ENCODE measurements at regions not wholly inside any gene's neighbourhood (a gene's known extent, or its start where the extent isn't known, plus 50 kb on each side); places are given as distances from the start of the nearest gene placed in this dataset.
"Not testable (repeated sequence)": the region's sequence is repeated elsewhere in the genome, so short reads cannot be mapped to it uniquely, and the experiment has no call there.

DNA sequence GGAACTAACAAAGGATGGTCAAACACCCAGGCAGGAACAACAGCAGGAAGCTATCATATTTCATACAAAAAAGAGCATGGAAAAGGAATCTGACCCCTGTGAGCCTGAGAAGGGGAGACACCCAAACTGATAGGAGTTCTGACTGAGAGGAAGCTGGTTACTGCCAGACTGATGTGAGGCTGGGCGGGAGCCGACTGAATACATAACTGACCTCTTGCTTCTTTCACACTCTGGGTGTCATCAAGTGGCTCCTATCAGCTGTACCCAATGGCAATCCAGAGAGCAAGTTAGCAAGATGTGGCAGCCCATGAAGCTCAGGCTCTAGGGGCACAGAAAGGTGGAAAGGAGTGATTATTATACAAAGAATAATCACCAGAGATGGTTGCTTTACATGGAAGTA is 795.1 kb upstream of the HS3ST5 start:
- TF ChIP-seq, protein P1, sequence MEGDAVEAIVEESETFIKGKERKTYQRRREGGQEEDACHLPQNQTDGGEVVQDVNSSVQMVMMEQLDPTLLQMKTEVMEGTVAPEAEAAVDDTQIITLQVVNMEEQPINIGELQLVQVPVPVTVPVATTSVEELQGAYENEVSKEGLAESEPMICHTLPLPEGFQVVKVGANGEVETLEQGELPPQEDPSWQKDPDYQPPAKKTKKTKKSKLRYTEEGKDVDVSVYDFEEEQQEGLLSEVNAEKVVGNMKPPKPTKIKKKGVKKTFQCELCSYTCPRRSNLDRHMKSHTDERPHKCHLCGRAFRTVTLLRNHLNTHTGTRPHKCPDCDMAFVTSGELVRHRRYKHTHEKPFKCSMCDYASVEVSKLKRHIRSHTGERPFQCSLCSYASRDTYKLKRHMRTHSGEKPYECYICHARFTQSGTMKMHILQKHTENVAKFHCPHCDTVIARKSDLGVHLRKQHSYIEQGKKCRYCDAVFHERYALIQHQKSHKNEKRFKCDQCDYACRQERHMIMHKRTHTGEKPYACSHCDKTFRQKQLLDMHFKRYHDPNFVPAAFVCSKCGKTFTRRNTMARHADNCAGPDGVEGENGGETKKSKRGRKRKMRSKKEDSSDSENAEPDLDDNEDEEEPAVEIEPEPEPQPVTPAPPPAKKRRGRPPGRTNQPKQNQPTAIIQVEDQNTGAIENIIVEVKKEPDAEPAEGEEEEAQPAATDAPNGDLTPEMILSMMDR (IDR thresholded peaks at IDR 0.05; ENCODE audit: low read depth, low read length), result no peak
- H3K4me3 ChIP-seq (ENCODE audit: low read depth, low read length), result no peak overlapping the region

DNA sequence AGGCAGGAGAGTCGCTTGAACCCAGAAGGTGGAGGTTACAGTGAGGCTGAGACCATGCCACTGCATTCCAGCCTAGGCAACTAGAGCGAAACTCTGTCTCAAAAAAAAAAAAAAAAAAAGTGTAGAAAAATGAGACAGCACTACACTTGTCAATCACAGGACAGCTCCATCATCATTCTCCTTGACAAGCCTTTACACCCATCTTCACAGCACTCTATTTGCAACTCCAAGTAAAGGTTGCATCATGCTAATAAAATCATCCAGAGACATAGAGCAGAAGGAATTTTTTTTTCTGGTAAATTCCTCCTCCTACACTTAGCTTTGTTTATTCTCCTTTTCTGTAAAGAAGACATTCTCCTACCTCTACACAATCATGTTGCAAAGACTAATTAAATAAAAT is 791.0 kb upstream of the HS3ST5 start:
- H3K4me3 ChIP-seq (ENCODE audit: low read depth, low read length), result no peak overlapping the region
- no peak for DNase-seq (ENCODE audit: low read depth, low spot score)
- in situ Hi-C loops (cut with HindIII; ENCODE audit: low sequenced_read_pairs), result no loop called here
- TF ChIP-seq, protein P1 (IDR thresholded peaks at IDR 0.05; ENCODE audit: low read depth, low read length), result no peak

More for the DNA sequence above, 795.1 kb upstream of the HS3ST5 start:
- no peak for DNase-seq (ENCODE audit: low read depth, low spot score)
- in situ Hi-C loops (cut with HindIII; ENCODE audit: low sequenced_read_pairs), result no loop called here

DNA sequence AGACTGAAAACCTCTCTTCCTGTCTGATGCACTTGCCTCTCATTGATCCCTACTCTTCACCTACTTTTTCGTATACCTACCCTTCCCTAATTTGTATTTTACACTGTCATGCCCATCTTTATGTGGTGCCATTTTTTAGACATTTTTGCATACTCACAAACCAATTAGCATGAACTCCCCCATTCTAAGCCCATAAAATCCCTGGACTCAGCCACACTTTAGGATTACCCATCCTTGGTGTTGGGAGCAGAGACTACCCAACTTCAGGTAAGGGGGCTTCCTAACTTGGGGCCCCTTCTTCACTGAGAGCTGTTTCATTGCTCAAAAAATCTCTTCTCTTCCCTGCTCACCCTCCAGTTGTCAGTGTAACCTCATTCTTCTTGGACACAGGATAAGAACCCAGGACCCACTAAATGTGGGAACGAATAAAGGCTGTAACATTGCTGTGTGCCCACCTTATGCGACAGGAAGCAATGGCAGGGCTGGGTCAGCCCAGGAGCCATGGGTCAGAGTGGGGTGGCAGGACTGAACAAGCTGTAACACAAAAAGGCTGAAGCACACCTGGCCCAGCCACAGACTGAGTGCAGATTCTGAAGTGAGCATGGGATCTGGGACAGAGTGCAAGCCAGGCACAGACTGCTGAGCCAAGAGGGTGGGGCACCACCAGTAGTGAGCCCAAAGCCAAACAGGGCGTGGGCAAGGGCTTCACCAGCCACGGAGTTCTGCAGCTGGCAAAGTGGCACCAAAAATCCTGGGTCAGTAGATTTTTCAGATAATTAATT is 789.1 kb upstream of the HS3ST5 start:
- TF ChIP-seq, protein P1 (IDR thresholded peaks at IDR 0.05; ENCODE audit: low read depth, low read length), result no peak
- no peak for DNase-seq (ENCODE audit: low read depth, low spot score)
- H3K4me3 ChIP-seq (ENCODE audit: low read depth, low read length), result no peak overlapping the region
- in situ Hi-C loops (cut with HindIII; ENCODE audit: low sequenced_read_pairs), result no loop called here

DNA sequence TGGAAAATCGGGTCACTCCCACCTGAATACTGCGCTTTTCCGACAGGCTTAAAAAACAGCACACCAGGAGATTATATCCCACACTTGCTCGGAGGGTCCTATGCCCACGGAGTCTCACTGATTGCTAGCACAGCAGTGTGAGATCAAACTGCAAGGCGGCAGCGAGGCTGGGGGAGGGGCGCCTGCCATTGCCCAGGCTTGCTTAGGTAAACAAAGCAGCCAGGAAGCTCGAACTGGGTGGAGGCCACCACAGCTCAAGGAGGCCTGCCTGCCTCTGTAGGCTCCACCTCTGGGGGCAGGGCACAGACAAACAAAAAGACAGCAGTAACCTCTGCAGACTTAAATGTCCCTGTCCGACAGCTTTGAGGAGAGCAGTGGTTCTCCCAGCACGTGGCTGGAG is 778.7 kb upstream of the HS3ST5 start:
- H3K4me3 ChIP-seq (ENCODE audit: low read depth, low read length); DNase-seq (ENCODE audit: low read depth, low spot score); in situ Hi-C loops (cut with HindIII; ENCODE audit: low sequenced_read_pairs): not testable (repeated sequence)

DNA sequence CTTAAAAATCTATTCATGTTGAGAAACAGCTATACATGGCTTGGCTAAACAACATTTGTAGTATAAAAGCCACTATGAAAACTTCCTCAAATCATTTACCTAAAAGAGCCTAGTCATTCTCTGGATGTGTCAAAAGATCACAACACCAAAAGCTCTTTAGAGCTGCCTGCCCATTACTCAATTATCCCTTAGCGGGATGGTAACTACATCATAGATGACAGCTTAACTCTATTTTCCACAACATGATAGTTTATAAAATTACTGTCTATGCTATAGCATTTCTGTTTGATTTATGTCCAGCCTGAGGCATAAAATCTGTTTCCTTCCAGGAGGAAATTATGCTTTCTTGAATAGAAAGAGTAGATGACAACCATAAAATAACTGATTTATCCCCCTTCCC is 777.6 kb upstream of the HS3ST5 start:
- no peak overlapping the region for H3K4me3 ChIP-seq (ENCODE audit: low read depth, low read length)
- in situ Hi-C loops (cut with HindIII; ENCODE audit: low sequenced_read_pairs), result no loop called here
- TF ChIP-seq, protein P1 (IDR thresholded peaks at IDR 0.05; ENCODE audit: low read depth, low read length), result no peak
- no peak for DNase-seq (ENCODE audit: low read depth, low spot score)

DNA sequence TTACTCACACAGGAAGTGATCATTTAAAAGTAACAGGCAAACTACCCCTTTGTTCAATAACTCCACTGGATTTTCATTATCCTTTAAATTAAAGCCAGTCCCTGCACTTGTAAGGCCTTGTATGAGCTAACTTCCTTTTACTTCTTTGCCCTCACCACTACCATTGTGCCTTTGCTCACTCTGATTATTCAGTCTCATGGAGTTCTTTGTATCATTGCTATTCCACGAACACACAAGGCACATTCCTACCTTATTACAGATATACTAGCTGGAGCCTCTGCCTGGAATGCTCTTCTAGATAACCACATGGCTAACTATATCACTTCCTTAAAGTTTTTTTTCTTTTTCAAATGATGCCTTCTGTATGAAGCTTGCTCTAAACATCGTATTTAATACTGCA is 748.6 kb upstream of the HS3ST5 start:
- in situ Hi-C loops (cut with HindIII; ENCODE audit: low sequenced_read_pairs), result no loop called here
- TF ChIP-seq, protein P1 (IDR thresholded peaks at IDR 0.05; ENCODE audit: low read depth, low read length), result no peak
- no peak overlapping the region for H3K4me3 ChIP-seq (ENCODE audit: low read depth, low read length)
- peak; percentile 29 for DNase-seq (ENCODE audit: low read depth, low spot score)

DNA sequence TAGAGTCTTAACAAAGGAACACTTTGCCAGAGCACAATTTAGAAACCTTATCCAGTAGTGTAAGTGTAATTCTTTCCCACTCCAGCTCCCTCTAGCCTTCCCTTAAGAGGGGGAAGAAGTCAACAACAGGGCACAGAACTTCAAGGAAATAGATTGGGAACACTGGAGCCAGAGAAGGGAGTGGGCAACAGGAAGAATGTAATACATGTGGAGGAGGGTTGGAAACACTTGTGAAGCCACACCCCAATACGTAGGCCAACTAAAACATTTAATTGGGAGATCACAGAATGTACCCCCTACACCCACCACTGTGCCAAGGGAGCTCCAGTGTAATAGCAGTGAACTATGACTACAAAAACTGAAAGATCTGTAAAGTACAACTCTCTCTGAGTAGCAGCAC is 735.7 kb upstream of the HS3ST5 start:
- DNase-seq (ENCODE audit: low read depth, low spot score), result no peak
- TF ChIP-seq, protein P1 (IDR thresholded peaks at IDR 0.05; ENCODE audit: low read depth, low read length), result no peak
- in situ Hi-C loops (cut with HindIII; ENCODE audit: low sequenced_read_pairs), result no loop called here
- no peak overlapping the region for H3K4me3 ChIP-seq (ENCODE audit: low read depth, low read length)

Data from astrocyte of the spinal cord (primary cell).